Mucosa of descending colon (tissue), 3 donors: ENCODE measurements at regions not wholly inside any gene's neighbourhood (a gene's known extent, or its start where the extent isn't known, plus 50 kb on each side); places are given as distances from the start of the nearest gene placed in this dataset.
A peak's percentile ranks its signal among the peaks of the same experiment; 100 is the strongest.

Experiments
- ATAC-seq: fragments of 200-7000 bp; cut with Tn5 transposase; one replicate; pipeline ENCODE4 v1.9.1; 2020; ENCODE audit warnings: mild to moderate bottlenecking, moderate library complexity
- DNase-seq, 3 donors: peaks; one replicate each; pipeline ENCODE4 v3.0.0-alpha.2; 2020
- H3K36me3 ChIP-seq: fragments of 200-600 bp; one replicate; pipeline ENCODE4 v1.8.0; 2021; ENCODE audit warnings: low read depth, mild to moderate bottlenecking
- H3K4me1 ChIP-seq: fragments of 200-600 bp; one replicate; pipeline ENCODE4 v1.8.0; 2021; ENCODE audit warnings: low read depth, mild to moderate bottlenecking
- H3K4me3 ChIP-seq: fragments of 200-600 bp; one replicate; pipeline ENCODE4 v1.8.0; 2021; ENCODE audit warnings: mild to moderate bottlenecking
- H3K9me3 ChIP-seq: fragments of 200-600 bp; one replicate; pipeline ENCODE4 v1.8.0; 2021; ENCODE audit warnings: mild to moderate bottlenecking
- CTCF ChIP-seq: fragments of 200-600 bp; IDR thresholded peaks from one replicate; pipeline ENCODE4 v1.8.0; 2022; ENCODE audit warnings: antibody characterized with exemption, mild to moderate bottlenecking
- intact Hi-C, 2 donors: fragments of 100-400 bp; cut with DNase I in 1 of 2; cut with micrococcal nuclease in 1 of 2; formaldehyde crosslinking; loops; one replicate each; pipeline versions ENCODE4 v1.11.0 to v1.11.1; 2022; cut with DNase I, micrococcal nuclease
- donor health status: DM: no; HTN: no; CAD: no; lungs with moderate emphysema.
- donor health status: DM: no; HTN: no; CAD: no.
- donor health status: DM: no; HTN: yes; CAD: no.

GRCh38 chr18:46262856-46263255 lies 158.7 kb downstream of the HAUS1 start:
- H3K4me3 ChIP-seq: no peak overlapping the region
- H3K4me1 ChIP-seq: peaks cover 1% of the 10 kb centered on the region
- intact Hi-C loops: no loop called here
- no peaks in the 10 kb centered on the region for H3K9me3 ChIP-seq
- ATAC-seq: peak; percentile 26
- no peaks in the 10 kb centered on the region for H3K36me3 ChIP-seq
- no peak for DNase-seq
- no peak for TF ChIP-seq CTCF

GRCh38 chr18:46264255-46264654 lies 160.1 kb downstream of the HAUS1 start:
- no peaks in the 10 kb centered on the region for H3K9me3 ChIP-seq
- H3K36me3 ChIP-seq: no peaks in the 10 kb centered on the region
- ATAC-seq (no peak), DNase-seq (no peak)
- H3K4me3 ChIP-seq: no peak overlapping the region
- no peak for TF ChIP-seq CTCF
- H3K4me1 ChIP-seq: peaks cover 5% of the 10 kb centered on the region
- intact Hi-C loops: no loop called here

GRCh38 chr18:46265196-46266156 lies 161.3 kb downstream of the HAUS1 start:
- intact Hi-C loops: no loop called here
- TF ChIP-seq CTCF: no peak
- H3K4me1 ChIP-seq: peaks cover 6% of the 10 kb centered on the region
- H3K4me3 ChIP-seq: no peak overlapping the region
- DNase-seq (no peak), ATAC-seq (no peak)
- H3K9me3 ChIP-seq: no peaks in the 10 kb centered on the region
- no peaks in the 10 kb centered on the region for H3K36me3 ChIP-seq

GRCh38 chr18:46266473-46266872 lies 162.3 kb downstream of the HAUS1 start:
- H3K4me1 ChIP-seq: peaks cover 14% of the 10 kb centered on the region
- no peak for DNase-seq
- no peaks in the 10 kb centered on the region for H3K9me3 ChIP-seq
- no peak for TF ChIP-seq CTCF
- no peak overlapping the region for H3K4me3 ChIP-seq
- H3K36me3 ChIP-seq: no peaks in the 10 kb centered on the region
- ATAC-seq: no peak
- intact Hi-C loops: no loop called here

- H3K36me3 ChIP-seq: no peaks in the 10 kb centered on the region
- no peaks in the 10 kb centered on the region for H3K9me3 ChIP-seq
- TF ChIP-seq CTCF: no peak
- ATAC-seq (peak; percentile 88), DNase-seq (peak in 1 of 3 donors; percentile 58)
- intact Hi-C loops: no loop called here
- H3K4me3 ChIP-seq: no peak overlapping the region
- H3K4me1 ChIP-seq: peaks cover 32% of the 10 kb centered on the region
Observed at GRCh38 chr18:46268671-46269070, 164.5 kb downstream of the HAUS1 start.
